DND-41 (cell line): ENCODE measurements at regions not wholly inside any gene's neighbourhood (a gene's known extent, or its start where the extent isn't known, plus 50 kb on each side); places are given as distances from the start of the nearest gene placed in this dataset.

Source experiments
- ATAC-seq: fragments of 200-7000 bp; cut with Tn5 transposase; 3 replicates; pipeline ENCODE4 v1.9.1; 2021; ENCODE audit warnings: low read depth; ENCODE audit not compliant: insufficient read depth
- DNase-seq: peaks from one replicate; pipeline ENCODE4 v3.0.0-alpha.2; 2020
- H2AFZ ChIP-seq: 2 replicates; pipeline ENCODE4 v1.6.0; 2012; ENCODE audit warnings: low read depth, low read length
- H3K27ac ChIP-seq: 2 replicates; pipeline ENCODE4 v1.5.1; 2012; ENCODE audit warnings: low read length, inconsistent platforms
- H3K27me3 ChIP-seq: fragments of 200-600 bp; sonication (generic); 2 replicates; pipeline ENCODE4 v1.6.0; 2012; ENCODE audit warnings: low read length, mild to moderate bottlenecking, inconsistent platforms; ENCODE audit not compliant: insufficient read depth, poor library complexity
- H3K36me3 ChIP-seq: 2 replicates; pipeline ENCODE4 v1.5.1; 2012; ENCODE audit warnings: low read length, inconsistent platforms; ENCODE audit not compliant: insufficient read depth
- H3K4me1 ChIP-seq: 2 replicates; pipeline ENCODE4 v1.5.1; 2012; ENCODE audit warnings: mild to moderate bottlenecking, low read length; ENCODE audit not compliant: insufficient read depth
- H3K4me2 ChIP-seq: 2 replicates; pipeline ENCODE4 v1.6.0; 2012; ENCODE audit warnings: mild to moderate bottlenecking, moderate library complexity, low read length, inconsistent platforms; ENCODE audit not compliant: insufficient read depth
- H3K4me3 ChIP-seq, 2 experiments: fragments of 200-600 bp in 1 of 2; shearing (Covaris generic) in 1 of 2; 2 replicates each; pipeline ENCODE4 v1.5.1; 2012 to 2016; ENCODE audit warnings: inconsistent platforms in 2 of 2, low read length in 2 of 2, mild to moderate bottlenecking in 2 of 2, low read depth in 1 of 2, moderate library complexity in 1 of 2
- H3K79me2 ChIP-seq: 2 replicates; pipeline ENCODE4 v1.6.0; 2012; ENCODE audit warnings: low read length, inconsistent platforms; ENCODE audit not compliant: insufficient read depth
- H3K9ac ChIP-seq: 2 replicates; pipeline ENCODE4 v1.6.0; 2012; ENCODE audit warnings: low read depth, mild to moderate bottlenecking, inconsistent platforms, low read length, moderate library complexity
- H3K9me3 ChIP-seq: 2 replicates; pipeline ENCODE4 v1.5.1; 2012; ENCODE audit warnings: low read length, moderate library complexity, mild to moderate bottlenecking, inconsistent platforms; ENCODE audit not compliant: insufficient read depth, severe bottlenecking
- H4K20me1 ChIP-seq: 2 replicates; pipeline ENCODE4 v1.6.0; 2012; ENCODE audit warnings: low read length; ENCODE audit not compliant: insufficient read depth
- EZH2 ChIP-seq: IDR thresholded peaks from 3 replicates; pipeline ENCODE4 v1.6.1; 2012; ENCODE audit warnings: borderline replicate concordance, low read depth, mild to moderate bottlenecking, moderate library complexity, low read length, inconsistent platforms; ENCODE audit not compliant: severe bottlenecking
- TF ChIP-seq, protein P1 (sequence below): IDR thresholded peaks from 2 replicates; pipeline ENCODE4 v1.5.1; 2012; ENCODE audit warnings: borderline replicate concordance, low read length, moderate library complexity, mild to moderate bottlenecking; ENCODE audit not compliant: poor library complexity, severe bottlenecking; ENCODE audit errors: extremely low read depth

DNA sequence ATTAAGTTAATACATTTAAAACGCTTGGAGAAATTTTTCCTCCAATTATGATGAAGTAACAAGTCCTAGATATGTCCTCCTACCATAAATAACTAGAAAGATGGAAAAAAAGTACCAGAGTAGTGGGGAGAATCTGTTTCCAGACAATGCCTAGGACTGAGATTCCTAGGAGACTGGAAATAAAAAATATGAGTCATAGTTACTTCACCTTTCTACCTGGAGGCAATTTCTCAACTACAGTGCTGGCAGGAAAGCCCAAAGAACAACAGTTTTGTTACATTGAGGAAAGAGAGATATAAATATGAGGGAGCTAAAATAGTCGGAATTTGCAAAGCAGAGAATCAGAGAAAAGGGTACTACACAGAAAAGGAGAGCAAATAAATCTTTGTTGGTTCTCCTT lies 202.1 kb upstream of the ARHGAP42 start:
- no peak overlapping the region for H2AFZ ChIP-seq
- no peak overlapping the region for H3K4me2 ChIP-seq
- H3K4me3 ChIP-seq, result no peak overlapping the region
- no peak overlapping the region for H3K9ac ChIP-seq
- H3K79me2 ChIP-seq, result no peaks in the 10 kb centered on the region
- no peaks in the 10 kb centered on the region for H3K9me3 ChIP-seq
- no peaks in the 10 kb centered on the region for H3K36me3 ChIP-seq
- H3K27ac ChIP-seq, result no peak overlapping the region
- TF ChIP-seq EZH2, result no peak
- TF ChIP-seq, protein P1, sequence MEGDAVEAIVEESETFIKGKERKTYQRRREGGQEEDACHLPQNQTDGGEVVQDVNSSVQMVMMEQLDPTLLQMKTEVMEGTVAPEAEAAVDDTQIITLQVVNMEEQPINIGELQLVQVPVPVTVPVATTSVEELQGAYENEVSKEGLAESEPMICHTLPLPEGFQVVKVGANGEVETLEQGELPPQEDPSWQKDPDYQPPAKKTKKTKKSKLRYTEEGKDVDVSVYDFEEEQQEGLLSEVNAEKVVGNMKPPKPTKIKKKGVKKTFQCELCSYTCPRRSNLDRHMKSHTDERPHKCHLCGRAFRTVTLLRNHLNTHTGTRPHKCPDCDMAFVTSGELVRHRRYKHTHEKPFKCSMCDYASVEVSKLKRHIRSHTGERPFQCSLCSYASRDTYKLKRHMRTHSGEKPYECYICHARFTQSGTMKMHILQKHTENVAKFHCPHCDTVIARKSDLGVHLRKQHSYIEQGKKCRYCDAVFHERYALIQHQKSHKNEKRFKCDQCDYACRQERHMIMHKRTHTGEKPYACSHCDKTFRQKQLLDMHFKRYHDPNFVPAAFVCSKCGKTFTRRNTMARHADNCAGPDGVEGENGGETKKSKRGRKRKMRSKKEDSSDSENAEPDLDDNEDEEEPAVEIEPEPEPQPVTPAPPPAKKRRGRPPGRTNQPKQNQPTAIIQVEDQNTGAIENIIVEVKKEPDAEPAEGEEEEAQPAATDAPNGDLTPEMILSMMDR, result no peak
- H3K4me1 ChIP-seq, result no peaks in the 10 kb centered on the region
- DNase-seq (no peak), ATAC-seq (no peak)
- H3K27me3 ChIP-seq, result no peaks in the 10 kb centered on the region
- H4K20me1 ChIP-seq, result no peaks in the 10 kb centered on the region

DNA sequence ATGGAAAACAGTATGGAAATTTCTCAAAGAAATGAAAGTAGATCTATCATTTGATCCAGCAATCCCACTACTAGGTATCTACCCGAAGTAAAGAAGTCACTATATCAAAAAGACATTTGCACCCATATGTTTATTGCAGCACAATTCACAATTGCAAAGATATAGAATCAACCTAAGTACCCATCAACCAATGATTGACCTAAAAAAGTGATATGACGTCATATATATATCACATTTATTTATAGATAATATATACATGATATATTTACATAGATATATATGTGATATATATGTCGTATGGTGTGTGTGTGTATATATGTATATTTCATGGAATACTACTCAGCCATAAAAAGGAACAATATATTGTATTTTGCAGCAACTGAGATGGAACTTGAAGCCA lies 188.3 kb upstream of the ARHGAP42 start:
- no peaks in the 10 kb centered on the region for H4K20me1 ChIP-seq
- no peaks in the 10 kb centered on the region for H3K9me3 ChIP-seq
- ATAC-seq (no peak), DNase-seq (no peak)
- no peak overlapping the region for H3K4me3 ChIP-seq
- no peak overlapping the region for H2AFZ ChIP-seq
- H3K4me1 ChIP-seq, result no peaks in the 10 kb centered on the region
- no peaks in the 10 kb centered on the region for H3K79me2 ChIP-seq
- H3K27ac ChIP-seq, result no peak overlapping the region
- no peaks in the 10 kb centered on the region for H3K36me3 ChIP-seq
- no peak overlapping the region for H3K9ac ChIP-seq
- no peaks in the 10 kb centered on the region for H3K27me3 ChIP-seq
- H3K4me2 ChIP-seq, result no peak overlapping the region
- TF ChIP-seq, protein P1, result no peak
- no peak for TF ChIP-seq EZH2

DNA sequence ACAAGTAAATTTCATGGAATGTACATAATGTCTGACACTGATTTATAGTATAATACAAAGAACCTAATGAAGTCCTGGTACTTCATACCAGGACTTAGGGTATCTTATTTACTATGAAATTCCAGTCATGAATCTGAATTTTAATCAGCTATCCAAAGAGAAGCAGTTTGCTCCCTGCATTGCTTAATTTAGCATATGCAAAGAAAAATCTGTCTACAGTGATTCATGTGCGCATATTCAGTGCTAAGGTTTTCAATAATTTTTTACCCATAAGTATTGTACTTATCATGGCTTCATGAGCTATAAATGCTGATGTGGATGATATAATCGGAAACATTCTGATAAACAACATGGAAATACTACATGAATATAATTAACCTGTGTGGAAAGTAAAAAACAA lies 185.6 kb upstream of the ARHGAP42 start:
- no peak for ATAC-seq
- Histone ChIP-seq H3K4me1 (no peaks in the 10 kb centered on the region), H3K9ac (no peak overlapping the region)

More for the DNA sequence above, 185.6 kb upstream of the ARHGAP42 start:
- Histone ChIP-seq H2AFZ (no peak overlapping the region), H3K4me3 (no peak overlapping the region), H3K4me2 (no peak overlapping the region), H3K27ac (no peak overlapping the region), H4K20me1 (no peaks in the 10 kb centered on the region), H3K27me3 (no peaks in the 10 kb centered on the region), H3K79me2 (no peaks in the 10 kb centered on the region), H3K9me3 (no peaks in the 10 kb centered on the region), H3K36me3 (no peaks in the 10 kb centered on the region)
- DNase-seq, result no peak
- TF ChIP-seq EZH2, result no peak
- TF ChIP-seq, protein P1, result no peak
